Ovary (tissue), 3 donors: ENCODE measurements at regions not wholly inside any gene's neighbourhood (a gene's known extent, or its start where the extent isn't known, plus 50 kb on each side); places are given as distances from the start of the nearest gene placed in this dataset.

Experiments
- CTCF ChIP-seq, 3 donors: fragments of 450-650 bp in 2 of 3; fragments of 200-600 bp in 1 of 3; IDR thresholded peaks; one replicate each; pipeline versions ENCODE4 v1.5.1 to v1.8.0; 2016 to 2022; ENCODE audit warnings: antibody characterized with exemption in 3 of 3, mild to moderate bottlenecking in 1 of 3
- POLR2A ChIP-seq: fragments of 450-650 bp; IDR thresholded peaks from one replicate; pipeline ENCODE4 v1.6.1; 2017; ENCODE audit warnings: antibody characterized with exemption, mild to moderate bottlenecking, moderate library complexity
- donor health status: DM: no; HTN: no; CAD: no.

- TF ChIP-seq POLR2A: no peak
- no peak for TF ChIP-seq CTCF (IDR thresholded peaks at IDR 0.05)
Observed at GRCh38 chrX:56057325-56057724, 174.8 kb upstream of the KLF8 start.
